ENCODE measurements at regions not wholly inside any gene's neighbourhood (a gene's known extent, or its start where the extent isn't known, plus 50 kb on each side); places are given as distances from the start of the nearest gene placed in this dataset.

DNA sequence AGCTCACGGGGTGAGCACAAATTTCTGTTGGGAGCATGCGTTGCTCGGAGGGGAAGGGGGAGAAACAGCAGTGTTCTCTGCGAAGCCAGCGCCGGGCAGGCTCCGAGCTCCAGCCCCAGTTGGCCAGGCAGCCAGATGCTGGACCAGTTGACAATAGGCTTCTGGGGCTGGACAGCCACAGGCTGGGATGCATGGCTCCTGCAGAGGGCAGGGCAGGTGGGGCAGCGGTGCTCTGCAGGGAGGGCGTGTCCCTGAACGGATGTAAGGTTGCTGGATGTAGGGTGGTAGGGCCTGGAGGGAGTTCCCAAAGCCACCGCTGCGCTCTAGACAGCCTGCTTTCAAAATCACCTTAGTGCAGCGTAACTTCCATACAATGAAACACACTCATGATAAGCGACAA, 574.9 kb downstream of the GLRX3 start:
- Histone ChIP-seq H3K27me3 (ENCODE audit: control insufficient read depth, insufficient read depth, low read length) (no peaks in the 10 kb centered on the region), H3K4me1 (ENCODE audit: control insufficient read depth, insufficient read depth, low read length) (no peaks in the 10 kb centered on the region), H3K9me3 (ENCODE audit: control insufficient read depth, insufficient read depth, low read length) (peaks cover 62% of the 10 kb centered on the region), H3K4ac (ENCODE audit: low read depth, low read length) (no peak overlapping the region), H3K36me3 (ENCODE audit: control insufficient read depth, insufficient read depth, low read length) (no peaks in the 10 kb centered on the region), H3K23ac (ENCODE audit: low read depth, low read length) (no peak overlapping the region), H3K56ac (ENCODE audit: extremely low read depth, insufficient read depth, low read length) (no peak overlapping the region), H2BK20ac (ENCODE audit: low read depth, low read length) (no peak overlapping the region), H2AFZ (replicated peaks; ENCODE audit: low read length, poor library complexity) (no peak overlapping the region), H3K79me1 (ENCODE audit: low read depth in 1 of 2, low read length in 2 of 2) (no peaks in the 10 kb centered on the region), H3K9ac (ENCODE audit: low read depth, low read length) (no peak overlapping the region), H4K8ac (ENCODE audit: low read depth in 2 of 2, low read length in 2 of 2) (no peak overlapping the region), H4K5ac (ENCODE audit: low read depth, low read length) (no peak overlapping the region), H2AK9ac (replicated peaks; ENCODE audit: low read depth, low read length, poor library complexity) (no peak overlapping the region), H3K14ac (replicated peaks; ENCODE audit: low read depth, low read length) (no peak overlapping the region), H3K4me2 (ENCODE audit: low read depth, low read length) (no peak overlapping the region), H2BK120ac (ENCODE audit: low read depth, low read length) (no peak overlapping the region), H3K4me3 (ENCODE audit: insufficient read depth, low read depth, low read length) (no peak overlapping the region), H4K20me1 (ENCODE audit: insufficient read depth, low read length) (no peaks in the 10 kb centered on the region), H2BK15ac (ENCODE audit: low read depth, low read length) (no peak overlapping the region), H3K18ac (ENCODE audit: low read depth, low read length) (no peak overlapping the region), H2AK5ac (ENCODE audit: low read depth, low read length) (no peak overlapping the region), H2BK5ac (ENCODE audit: low read depth, low read length, poor library complexity, severe bottlenecking) (no peak overlapping the region), H4K91ac (ENCODE audit: insufficient read depth, low read depth, low read length) (no peak overlapping the region), H3K27ac (ENCODE audit: insufficient read depth, low read length) (no peak overlapping the region), H3K9me1 (ENCODE audit: insufficient read depth, low read length) (no peaks in the 10 kb centered on the region)
- no peak for TF ChIP-seq RAD21 (IDR thresholded peaks at IDR 0.05; ENCODE audit: low read length)
- TF ChIP-seq, protein P1, sequence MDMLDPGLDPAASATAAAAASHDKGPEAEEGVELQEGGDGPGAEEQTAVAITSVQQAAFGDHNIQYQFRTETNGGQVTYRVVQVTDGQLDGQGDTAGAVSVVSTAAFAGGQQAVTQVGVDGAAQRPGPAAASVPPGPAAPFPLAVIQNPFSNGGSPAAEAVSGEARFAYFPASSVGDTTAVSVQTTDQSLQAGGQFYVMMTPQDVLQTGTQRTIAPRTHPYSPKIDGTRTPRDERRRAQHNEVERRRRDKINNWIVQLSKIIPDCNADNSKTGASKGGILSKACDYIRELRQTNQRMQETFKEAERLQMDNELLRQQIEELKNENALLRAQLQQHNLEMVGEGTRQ (IDR thresholded peaks at IDR 0.05; ENCODE audit: low read depth, low read length): no peak
- TF ChIP-seq, protein P2, sequence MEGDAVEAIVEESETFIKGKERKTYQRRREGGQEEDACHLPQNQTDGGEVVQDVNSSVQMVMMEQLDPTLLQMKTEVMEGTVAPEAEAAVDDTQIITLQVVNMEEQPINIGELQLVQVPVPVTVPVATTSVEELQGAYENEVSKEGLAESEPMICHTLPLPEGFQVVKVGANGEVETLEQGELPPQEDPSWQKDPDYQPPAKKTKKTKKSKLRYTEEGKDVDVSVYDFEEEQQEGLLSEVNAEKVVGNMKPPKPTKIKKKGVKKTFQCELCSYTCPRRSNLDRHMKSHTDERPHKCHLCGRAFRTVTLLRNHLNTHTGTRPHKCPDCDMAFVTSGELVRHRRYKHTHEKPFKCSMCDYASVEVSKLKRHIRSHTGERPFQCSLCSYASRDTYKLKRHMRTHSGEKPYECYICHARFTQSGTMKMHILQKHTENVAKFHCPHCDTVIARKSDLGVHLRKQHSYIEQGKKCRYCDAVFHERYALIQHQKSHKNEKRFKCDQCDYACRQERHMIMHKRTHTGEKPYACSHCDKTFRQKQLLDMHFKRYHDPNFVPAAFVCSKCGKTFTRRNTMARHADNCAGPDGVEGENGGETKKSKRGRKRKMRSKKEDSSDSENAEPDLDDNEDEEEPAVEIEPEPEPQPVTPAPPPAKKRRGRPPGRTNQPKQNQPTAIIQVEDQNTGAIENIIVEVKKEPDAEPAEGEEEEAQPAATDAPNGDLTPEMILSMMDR (conservative IDR thresholded peaks at IDR 0.05; ENCODE audit: low read depth, low read length): no peak
- TF ChIP-seq SMC3 (IDR thresholded peaks at IDR 0.05; ENCODE audit: low read depth, low read length): no peak
- TF ChIP-seq, protein P3, sequence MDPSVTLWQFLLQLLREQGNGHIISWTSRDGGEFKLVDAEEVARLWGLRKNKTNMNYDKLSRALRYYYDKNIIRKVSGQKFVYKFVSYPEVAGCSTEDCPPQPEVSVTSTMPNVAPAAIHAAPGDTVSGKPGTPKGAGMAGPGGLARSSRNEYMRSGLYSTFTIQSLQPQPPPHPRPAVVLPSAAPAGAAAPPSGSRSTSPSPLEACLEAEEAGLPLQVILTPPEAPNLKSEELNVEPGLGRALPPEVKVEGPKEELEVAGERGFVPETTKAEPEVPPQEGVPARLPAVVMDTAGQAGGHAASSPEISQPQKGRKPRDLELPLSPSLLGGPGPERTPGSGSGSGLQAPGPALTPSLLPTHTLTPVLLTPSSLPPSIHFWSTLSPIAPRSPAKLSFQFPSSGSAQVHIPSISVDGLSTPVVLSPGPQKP (IDR thresholded peaks at IDR 0.05; ENCODE audit: borderline replicate concordance, low read depth, low read length): no peak
- TF ChIP-seq CEBPB (IDR thresholded peaks at IDR 0.05; ENCODE audit: low read depth, low read length): no peak
- TF ChIP-seq BHLHE40 (IDR thresholded peaks at IDR 0.05; ENCODE audit: low read depth, low read length): no peak
- no peak for TF ChIP-seq RCOR1 (IDR thresholded peaks at IDR 0.05; ENCODE audit: insufficient replicate concordance, low read length)
- TF ChIP-seq RFX5 (IDR thresholded peaks at IDR 0.05; ENCODE audit: low read depth, low read length): no peak
- TF ChIP-seq MAFK (IDR thresholded peaks at IDR 0.05; ENCODE audit: low read depth, low read length): no peak
- TF ChIP-seq FOS (IDR thresholded peaks at IDR 0.05; ENCODE audit: low read depth, low read length): no peak
- TF ChIP-seq MAZ (IDR thresholded peaks at IDR 0.05; ENCODE audit: borderline replicate concordance, low read depth, low read length): no peak
- TF ChIP-seq CHD1 (IDR thresholded peaks at IDR 0.05; ENCODE audit: low read depth, low read length): no peak
- TF ChIP-seq POLR2A (IDR thresholded peaks at IDR 0.05; ENCODE audit: low read depth, low read length): no peak
- WGBS, 2 experiments (ENCODE audit: extremely low coverage in 2 of 2, insufficient read length in 1 of 2): 50% methylated on average over 6 of the region's 14 CpGs; no CpG with 5 or more reads in 1 of the 2 experiments
- in situ Hi-C loops (cut with MboI; ENCODE audit: low sequenced_read_pairs) (no loop called here), dilution Hi-C loops (cut with HindIII; ENCODE audit: low sequenced_read_pairs, unreplicated experiment) (no loop called here), intact Hi-C loops (cut with micrococcal nuclease) (no loop called here)
- CTCF ChIA-PET: no interaction called here
- no TSS peak for BruUV-seq (replicated peaks)
- no peak for ATAC-seq (ENCODE audit: low read depth)
- POLR2A ChIA-PET (ENCODE audit: unreplicated experiment): no interaction called here
- DNase-seq: no peak
